Keratinocyte (primary cell): ENCODE measurements at regions not wholly inside any gene's neighbourhood (a gene's known extent, or its start where the extent isn't known, plus 50 kb on each side); places are given as distances from the start of the nearest gene placed in this dataset.

Experiments
- DNase-seq: peaks from one replicate; pipeline ENCODE4 v3.0.0-alpha.2; 2011; ENCODE audit warnings: low read depth, missing footprints, low spot score
- FAIRE-seq: peaks from 2 replicates; lab custom pipeline; 2011; peaks lifted over from hg19 to GRCh38; lab: Jason Lieb, UNC
- H2AFZ ChIP-seq: 2 replicates; pipeline ENCODE4 v1.6.0; 2012; ENCODE audit warnings: low read length, control low read depth, inconsistent platforms; ENCODE audit not compliant: control insufficient read depth
- H3K27ac ChIP-seq: 2 replicates; pipeline ENCODE4 v1.5.1; 2011; ENCODE audit warnings: low read length; ENCODE audit not compliant: control insufficient read depth, insufficient read depth
- H3K27me3 ChIP-seq: 3 replicates; pipeline ENCODE4 v1.6.0; 2011; ENCODE audit warnings: low read length; ENCODE audit not compliant: control insufficient read depth, insufficient read depth; ENCODE audit errors: extremely low read depth
- H3K36me3 ChIP-seq, 2 experiments: 2 replicates in 1 of 2; 3 replicates in 1 of 2; pipeline ENCODE4 v1.5.1; 2011; ENCODE audit warnings: low read length in 2 of 2, mild to moderate bottlenecking in 1 of 2; ENCODE audit not compliant: control insufficient read depth in 2 of 2, insufficient read depth in 2 of 2; ENCODE audit errors: extremely low read depth in 1 of 2
- H3K4me1 ChIP-seq: 3 replicates; pipeline ENCODE4 v1.5.1; 2011; ENCODE audit warnings: low read length; ENCODE audit not compliant: control insufficient read depth, insufficient read depth; ENCODE audit errors: extremely low read depth
- H3K4me2 ChIP-seq: 3 replicates; pipeline ENCODE4 v1.6.0; 2011; ENCODE audit warnings: low read depth, low read length; ENCODE audit not compliant: control insufficient read depth, insufficient read depth; ENCODE audit errors: extremely low read depth
- H3K4me3 ChIP-seq, 3 experiments: fragments of 200-600 bp in 1 of 3; sonication (generic) in 1 of 3; 2 replicates in 2 of 3; 3 replicates in 1 of 3; pipeline ENCODE4 v1.5.1; 2011 to 2016; ENCODE audit warnings: low read length in 3 of 3, mild to moderate bottlenecking in 3 of 3, control low read depth in 2 of 3, inconsistent platforms in 1 of 3, low read depth in 1 of 3, mixed read lengths in 1 of 3, mixed run types in 1 of 3, moderate library complexity in 1 of 3; ENCODE audit not compliant: control insufficient read depth in 2 of 3, insufficient read depth in 2 of 3; ENCODE audit errors: extremely low read depth in 1 of 3
- H3K79me2 ChIP-seq: 2 replicates; pipeline ENCODE4 v1.6.0; 2012; ENCODE audit warnings: low read length; ENCODE audit not compliant: control insufficient read depth, insufficient read depth
- H3K9ac ChIP-seq: 3 replicates; pipeline ENCODE4 v1.6.0; 2011; ENCODE audit warnings: low read length; ENCODE audit not compliant: control insufficient read depth, insufficient read depth; ENCODE audit errors: extremely low read depth
- H3K9me1 ChIP-seq: 3 replicates; pipeline ENCODE4 v1.6.0; 2011; ENCODE audit warnings: low read length; ENCODE audit not compliant: control insufficient read depth, insufficient read depth; ENCODE audit errors: extremely low read depth
- H3K9me3 ChIP-seq: 2 replicates; pipeline ENCODE4 v1.5.1; 2012; ENCODE audit warnings: low read depth, low read length; ENCODE audit not compliant: control insufficient read depth
- H4K20me1 ChIP-seq: 3 replicates; pipeline ENCODE4 v1.6.0; 2011; ENCODE audit warnings: low read length; ENCODE audit not compliant: control insufficient read depth, insufficient read depth; ENCODE audit errors: extremely low read depth
- EZH2 ChIP-seq: IDR thresholded peaks from one replicate; pipeline ENCODE4 v1.6.1; 2012; ENCODE audit warnings: inconsistent platforms, mild to moderate bottlenecking, low read length, moderate library complexity
- dilution Hi-C: fragments of 300-500 bp; cut with MboI; formaldehyde crosslinking; loops from one replicate; pipeline ENCODE4 v1.7.0; 2020; ENCODE audit warnings: low sequenced_read_pairs; ENCODE audit not compliant: extremely low pct_ligation_motif_present
- TF ChIP-seq, protein P1 (sequence below), 3 experiments: IDR thresholded peaks in 1 of 3; conservative IDR thresholded peaks in 1 of 3; optimal IDR thresholded peaks in 1 of 3; 2 replicates in 2 of 3; 3 replicates in 1 of 3; pipeline versions ENCODE3 to v1.5.1; 2011; ENCODE audit warnings: low read length in 3 of 3, mild to moderate bottlenecking in 3 of 3, moderate library complexity in 2 of 3, control low read depth in 1 of 3, inconsistent platforms in 1 of 3; ENCODE audit not compliant: insufficient read depth in 2 of 3; ENCODE audit errors: extremely low read depth in 1 of 3

DNA sequence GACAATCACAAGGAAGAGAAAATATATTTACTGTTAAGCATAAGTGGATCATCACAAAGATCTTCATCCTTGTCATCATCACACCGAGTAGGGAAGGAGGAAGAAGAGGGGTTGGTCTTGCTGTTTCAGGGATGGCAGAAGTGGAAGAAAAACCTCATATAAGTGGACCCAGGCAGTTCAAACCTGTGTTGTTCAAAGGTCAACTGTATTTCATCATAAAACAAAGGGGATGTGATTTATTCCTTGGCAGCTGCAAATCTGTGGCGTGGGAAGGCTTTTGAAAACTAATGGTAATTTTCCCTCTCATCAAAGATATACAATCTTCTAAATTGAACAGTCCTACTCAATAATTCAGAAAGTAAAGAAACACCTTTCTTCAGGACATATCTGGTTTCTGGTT, 129.9 kb upstream of the ABI3BP start:
- Histone ChIP-seq H3K27ac (no peak overlapping the region), H3K27me3 (no peaks in the 10 kb centered on the region), H4K20me1 (no peaks in the 10 kb centered on the region), H3K4me3 (no peak overlapping the region), H3K36me3 (no peaks in the 10 kb centered on the region), H2AFZ (no peak overlapping the region), H3K4me2 (no peak overlapping the region), H3K79me2 (no peaks in the 10 kb centered on the region), H3K9ac (no peak overlapping the region), H3K9me1 (no peaks in the 10 kb centered on the region), H3K9me3 (no peaks in the 10 kb centered on the region), H3K4me1 (no peaks in the 10 kb centered on the region)
- dilution Hi-C loops, result no loop called here
- no peak for DNase-seq
- no peak for TF ChIP-seq EZH2
- TF ChIP-seq, protein P1, sequence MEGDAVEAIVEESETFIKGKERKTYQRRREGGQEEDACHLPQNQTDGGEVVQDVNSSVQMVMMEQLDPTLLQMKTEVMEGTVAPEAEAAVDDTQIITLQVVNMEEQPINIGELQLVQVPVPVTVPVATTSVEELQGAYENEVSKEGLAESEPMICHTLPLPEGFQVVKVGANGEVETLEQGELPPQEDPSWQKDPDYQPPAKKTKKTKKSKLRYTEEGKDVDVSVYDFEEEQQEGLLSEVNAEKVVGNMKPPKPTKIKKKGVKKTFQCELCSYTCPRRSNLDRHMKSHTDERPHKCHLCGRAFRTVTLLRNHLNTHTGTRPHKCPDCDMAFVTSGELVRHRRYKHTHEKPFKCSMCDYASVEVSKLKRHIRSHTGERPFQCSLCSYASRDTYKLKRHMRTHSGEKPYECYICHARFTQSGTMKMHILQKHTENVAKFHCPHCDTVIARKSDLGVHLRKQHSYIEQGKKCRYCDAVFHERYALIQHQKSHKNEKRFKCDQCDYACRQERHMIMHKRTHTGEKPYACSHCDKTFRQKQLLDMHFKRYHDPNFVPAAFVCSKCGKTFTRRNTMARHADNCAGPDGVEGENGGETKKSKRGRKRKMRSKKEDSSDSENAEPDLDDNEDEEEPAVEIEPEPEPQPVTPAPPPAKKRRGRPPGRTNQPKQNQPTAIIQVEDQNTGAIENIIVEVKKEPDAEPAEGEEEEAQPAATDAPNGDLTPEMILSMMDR (optimal IDR thresholded peaks at IDR 0.05 in 1 of 3, IDR thresholded peaks at IDR 0.05 in 1 of 3, conservative IDR thresholded peaks at IDR 0.05 in 1 of 3; ENCODE audit: extremely low read depth in 1 of 3, insufficient read depth in 2 of 3, low read length in 3 of 3), result no peak
- FAIRE-seq, result no peak

DNA sequence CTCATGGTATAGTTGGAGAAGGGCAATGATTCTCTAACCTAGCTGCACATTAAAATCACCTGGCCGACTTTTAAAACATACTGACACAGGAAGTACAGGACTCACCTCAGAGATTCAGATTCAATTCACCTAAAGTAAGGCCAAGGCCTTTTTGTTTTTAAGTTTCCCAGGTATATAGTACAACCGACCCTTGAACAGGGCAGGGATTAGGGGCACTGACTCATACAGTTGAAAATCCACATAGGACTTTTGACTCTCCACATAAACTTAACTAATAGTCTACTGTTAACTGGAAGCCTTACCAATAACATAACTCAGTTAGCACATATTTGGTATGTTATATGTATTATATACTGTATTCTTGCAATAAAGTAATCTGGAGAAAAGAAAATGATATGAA, 129.5 kb upstream of the ABI3BP start:
- no peak for DNase-seq
- H2AFZ ChIP-seq, result no peak overlapping the region
- no peaks in the 10 kb centered on the region for H3K79me2 ChIP-seq
- FAIRE-seq, result no peak
- H3K9me3 ChIP-seq, result no peaks in the 10 kb centered on the region
- TF ChIP-seq, protein P1 (optimal IDR thresholded peaks at IDR 0.05 in 1 of 3, IDR thresholded peaks at IDR 0.05 in 1 of 3, conservative IDR thresholded peaks at IDR 0.05 in 1 of 3; ENCODE audit: extremely low read depth in 1 of 3, insufficient read depth in 2 of 3, low read length in 3 of 3), result no peak
- TF ChIP-seq EZH2, result no peak
- dilution Hi-C loops, result no loop called here
- no peaks in the 10 kb centered on the region for H3K9me1 ChIP-seq
- H3K27me3 ChIP-seq, result no peaks in the 10 kb centered on the region
- no peak overlapping the region for H3K4me3 ChIP-seq
- H3K27ac ChIP-seq, result no peak overlapping the region
- H3K36me3 ChIP-seq, result no peaks in the 10 kb centered on the region
- H3K4me2 ChIP-seq, result no peak overlapping the region
- H4K20me1 ChIP-seq, result no peaks in the 10 kb centered on the region
- no peaks in the 10 kb centered on the region for H3K4me1 ChIP-seq
- H3K9ac ChIP-seq, result no peak overlapping the region
